H1 (cell line): ENCODE measurements at regions not wholly inside any gene's neighbourhood (a gene's known extent, or its start where the extent isn't known, plus 50 kb on each side); places are given as distances from the start of the nearest gene placed in this dataset.

ENCODE experiments used
- CTCF ChIA-PET: fragments of 300-600 bp; sonication (Branson Sonifier 250); formaldehyde crosslinking; loops from one replicate; lab custom pipeline; 2021; ENCODE audit not compliant: partially characterized antibody; lab: Charles Lee
- POLR2A ChIA-PET: fragments of 300-600 bp; sonication (Branson Sonifier 250); formaldehyde crosslinking; loops from one replicate; lab custom pipeline; 2021; ENCODE audit warnings: inconsistent platforms; ENCODE audit not compliant: partially characterized antibody; lab: Charles Lee
- DNase-seq, 2 experiments: peaks; one replicate each; pipeline versions ENCODE4 v3.0.0 to v3.0.0-alpha.2; 2010 to 2022; ENCODE audit warnings: low spot score in 2 of 2, low read depth in 1 of 2, mixed read lengths in 1 of 2
- FAIRE-seq: peaks from 2 replicates; lab custom pipeline; 2011; peaks lifted over from hg19 to GRCh38; lab: Jason Lieb, UNC
- H2AFZ ChIP-seq: 2 replicates; pipeline ENCODE4 v1.8.1; 2012; ENCODE audit warnings: low read length, inconsistent platforms
- H2AK5ac ChIP-seq: 2 replicates; pipeline ENCODE4 v1.6.1; 2013; ENCODE audit warnings: low read depth, low read length
- H2BK120ac ChIP-seq: replicated peaks from 2 replicates; pipeline ENCODE3; 2013; ENCODE audit warnings: low read depth, low read length, inconsistent platforms
- H2BK12ac ChIP-seq: 2 replicates; pipeline ENCODE4 v1.6.1; 2013; ENCODE audit warnings: low read depth, low read length
- H2BK15ac ChIP-seq: 2 replicates; pipeline ENCODE4 v1.6.1; 2013; ENCODE audit warnings: low read length
- H2BK20ac ChIP-seq: 2 replicates; pipeline ENCODE4 v1.6.1; 2013; ENCODE audit warnings: low read length
- H2BK5ac ChIP-seq: 2 replicates; pipeline ENCODE4 v1.6.1; 2013; ENCODE audit warnings: low read depth, low read length
- H3K14ac ChIP-seq: 2 replicates; pipeline ENCODE4 v1.6.1; 2013; ENCODE audit warnings: inconsistent platforms; ENCODE audit not compliant: insufficient read length
- H3K18ac ChIP-seq: 2 replicates; pipeline ENCODE4 v1.6.1; 2013; ENCODE audit warnings: low read length; ENCODE audit errors: extremely low read depth
- H3K23ac ChIP-seq: 2 replicates; pipeline ENCODE4 v1.6.1; 2013; ENCODE audit warnings: inconsistent platforms; ENCODE audit not compliant: insufficient read length
- H3K23me2 ChIP-seq: 2 replicates; pipeline ENCODE4 v1.6.1; 2013; ENCODE audit warnings: low read depth, low read length
- H3K27ac ChIP-seq: 2 replicates; pipeline ENCODE4 v1.6.1; 2011; ENCODE audit warnings: low read depth, low read length, inconsistent platforms
- H3K27me3 ChIP-seq, 4 experiments: replicated peaks in 1 of 4; 1 replicate in 1 of 4; 2 replicates in 3 of 4; pipeline versions ENCODE4 v1.6.1 to v1.8.1; 2011 to 2013; ENCODE audit warnings: low read length in 3 of 4, mild to moderate bottlenecking in 3 of 4, inconsistent platforms in 2 of 4, mixed read lengths in 2 of 4, moderate library complexity in 1 of 4; ENCODE audit not compliant: control insufficient read depth in 3 of 4, insufficient read depth in 3 of 4; ENCODE audit errors: extremely low read depth in 1 of 4
- H3K36me3 ChIP-seq, 4 experiments: 2 replicates each; pipeline versions ENCODE4 v1.6.1 to v1.8.1; 2011 to 2013; ENCODE audit warnings: mild to moderate bottlenecking in 4 of 4, low read length in 3 of 4, moderate library complexity in 2 of 4, control low read depth in 1 of 4, inconsistent platforms in 1 of 4; ENCODE audit not compliant: insufficient read depth in 4 of 4, control insufficient read depth in 2 of 4
- H3K4ac ChIP-seq: replicated peaks from 2 replicates; pipeline ENCODE3; 2013; ENCODE audit warnings: low read length, low read depth, mixed read lengths, inconsistent platforms; ENCODE audit not compliant: insufficient read length
- H3K4me1 ChIP-seq, 4 experiments: replicated peaks in 1 of 4; 1 replicate in 1 of 4; 2 replicates in 3 of 4; pipeline versions ENCODE4 v1.6.1 to v1.8.1; 2011 to 2013; ENCODE audit warnings: low read length in 3 of 4, inconsistent platforms in 2 of 4, mixed read lengths in 1 of 4; ENCODE audit not compliant: insufficient read depth in 4 of 4, control insufficient read depth in 3 of 4
- H3K4me2 ChIP-seq, 2 experiments: 2 replicates each; pipeline versions ENCODE4 v1.6.1 to v1.8.1; 2011 to 2013; ENCODE audit warnings: low read depth in 2 of 2, low read length in 2 of 2, control low read depth in 1 of 2, inconsistent platforms in 1 of 2, mild to moderate bottlenecking in 1 of 2; ENCODE audit not compliant: insufficient read depth in 1 of 2
- H3K4me3 ChIP-seq, 4 experiments: fragments of 200-600, 300-600 bp in 1 of 4; sonication (generic), shearing (Covaris generic), sonication (Bioruptor Twin) in 1 of 4; 2 replicates each; pipeline versions ENCODE4 v1.5.1 to v1.8.1; 2011 to 2016; ENCODE audit warnings: low read length in 4 of 4, low read depth in 3 of 4, control low read depth in 2 of 4, inconsistent platforms in 2 of 4, mild to moderate bottlenecking in 2 of 4, mixed read lengths in 1 of 4, moderate library complexity in 1 of 4; ENCODE audit not compliant: insufficient read depth in 2 of 4; ENCODE audit errors: extremely low read depth in 1 of 4
- H3K56ac ChIP-seq: replicated peaks from 2 replicates; pipeline ENCODE3; 2013; ENCODE audit warnings: low read depth, mild to moderate bottlenecking, mixed read lengths, low read length, inconsistent platforms; ENCODE audit not compliant: insufficient read length
- H3K79me1 ChIP-seq: 2 replicates; pipeline ENCODE4 v1.6.1; 2013; ENCODE audit warnings: low read depth, low read length, control low read depth
- H3K79me2 ChIP-seq, 2 experiments: 2 replicates each; pipeline versions ENCODE4 v1.6.1 to v1.8.1; 2012 to 2013; ENCODE audit warnings: low read length in 2 of 2, mild to moderate bottlenecking in 2 of 2, inconsistent platforms in 1 of 2; ENCODE audit not compliant: insufficient read depth in 2 of 2, control insufficient read depth in 1 of 2
- H3K9ac ChIP-seq, 4 experiments: replicated peaks in 1 of 4; 1 replicate in 1 of 4; 2 replicates in 3 of 4; pipeline versions ENCODE4 v1.6.1 to v1.8.1; 2011 to 2013; ENCODE audit warnings: low read depth in 3 of 4, low read length in 3 of 4, control low read depth in 2 of 4, mild to moderate bottlenecking in 2 of 4, moderate library complexity in 2 of 4, inconsistent platforms in 1 of 4; ENCODE audit errors: extremely low read depth in 1 of 4
- H3K9me3 ChIP-seq, 2 experiments: 2 replicates each; pipeline versions ENCODE4 v1.6.1 to v1.8.1; 2012 to 2013; ENCODE audit warnings: mild to moderate bottlenecking in 2 of 2, moderate library complexity in 2 of 2, control low read depth in 1 of 2, inconsistent platforms in 1 of 2, low read depth in 1 of 2, low read length in 1 of 2, mixed read lengths in 1 of 2; ENCODE audit not compliant: insufficient read depth in 2 of 2
- H4K20me1 ChIP-seq, 2 experiments: replicated peaks in 1 of 2; 2 replicates each; pipeline versions ENCODE3 to v1.8.1; 2011 to 2013; ENCODE audit warnings: inconsistent platforms in 2 of 2, low read length in 2 of 2, mild to moderate bottlenecking in 1 of 2; ENCODE audit not compliant: insufficient read depth in 2 of 2, control insufficient read depth in 1 of 2
- H4K5ac ChIP-seq: 2 replicates; pipeline ENCODE4 v1.6.1; 2013; ENCODE audit warnings: low read length, low read depth, mixed read lengths, inconsistent platforms; ENCODE audit not compliant: insufficient read length
- H4K8ac ChIP-seq: 2 replicates; pipeline ENCODE4 v1.8.0; 2013; ENCODE audit warnings: mild to moderate bottlenecking, moderate library complexity, low read length, inconsistent platforms; ENCODE audit not compliant: insufficient read depth; ENCODE audit errors: extremely low read depth
- H4K91ac ChIP-seq: replicated peaks from 2 replicates; pipeline ENCODE3; 2013; ENCODE audit warnings: low read length, mixed read lengths, inconsistent platforms; ENCODE audit not compliant: insufficient read length
- CEBPB ChIP-seq: IDR thresholded peaks from 2 replicates; pipeline ENCODE4 v1.6.1; 2012; ENCODE audit warnings: low read depth, low read length
- CHD2 ChIP-seq: IDR thresholded peaks from 2 replicates; pipeline ENCODE4 v1.6.1; 2012; ENCODE audit warnings: low read length, improper control_type of control experiment
- SP1 ChIP-seq: IDR thresholded peaks from 2 replicates; pipeline ENCODE4 v1.6.1; 2011; ENCODE audit warnings: low read depth, low read length
- WGBS, 2 experiments: shearing (Covaris generic) in 1 of 2; methylation state at CpG; one replicate each; pipeline versions ENCODE4 v1.1.6 to v1.1.7; 2013 to 2015; ENCODE audit warnings: low lambda C conversion rate in 2 of 2, mixed read lengths in 2 of 2, inconsistent platforms in 1 of 2, low coverage in 1 of 2, missing lambda C conversion rate in 1 of 2; ENCODE audit not compliant: insufficient replicate concordance in 2 of 2, insufficient coverage in 1 of 2, insufficient read length in 1 of 2; ENCODE audit errors: extremely low coverage in 1 of 2, missing lambda C conversion rate in 1 of 2; 5-methylcytosine and 5-hydroxymethylcytosine counted together

GRCh38 chr4:96730432-96730831 is 890.5 kb downstream of the PDHA2 start:
- no peak overlapping the region for H3K4ac ChIP-seq
- H3K4me2 ChIP-seq = no peak overlapping the region
- H3K9ac ChIP-seq = no peak overlapping the region
- H3K23me2 ChIP-seq = no peaks in the 10 kb centered on the region
- no peak overlapping the region for H2AK5ac ChIP-seq
- TF ChIP-seq CEBPB (no peak), CHD2 (no peak), SP1 (no peak)
- TF ChIP-seq, all 59 proteins: peak for 0
- Histone ChIP-seq H3K9me3 (peaks cover 12 to 17% of the 10 kb centered on the region in 2 experiments), H3K79me2 (no peaks in the 10 kb centered on the region), H3K56ac (no peak overlapping the region), H4K20me1 (no peaks in the 10 kb centered on the region), H3K14ac (no peak overlapping the region), H2BK5ac (no peak overlapping the region), H3K27me3 (no peaks in the 10 kb centered on the region), H3K23ac (no peak overlapping the region), H2BK20ac (no peak overlapping the region), H2AFZ (no peak overlapping the region), H4K5ac (no peak overlapping the region), H3K27ac (no peak overlapping the region), H4K8ac (no peak overlapping the region), H3K4me1 (no peaks in the 10 kb centered on the region), H4K91ac (no peak overlapping the region), H3K4me3 (no peak overlapping the region), H2BK15ac (no peak overlapping the region), H3K79me1 (no peaks in the 10 kb centered on the region), H2BK12ac (no peak overlapping the region), H3K18ac (no peak overlapping the region), H3K36me3 (peaks cover 0 to 6% (median 2%) of the 10 kb centered on the region in 4 experiments; a peak in 2 of 8 replicates), H2BK120ac (no peak overlapping the region)
- POLR2A ChIA-PET = no interaction called here
- DNase-seq (no peak), FAIRE-seq (no peak)
- 93% methylated on average over 3 of the region's 3 CpGs; no CpG with 5 or more reads in 1 of the 2 experiments for WGBS, 2 experiments
- CTCF ChIA-PET = no interaction called here
